Heart right ventricle (tissue), 16 donors: ENCODE measurements at regions not wholly inside any gene's neighbourhood (a gene's known extent, or its start where the extent isn't known, plus 50 kb on each side); places are given as distances from the start of the nearest gene placed in this dataset.

Experiments
- ATAC-seq, 8 donors: fragments of 200-7000 bp; cut with Tn5 transposase; one replicate each; pipeline ENCODE4 v1.9.1; 2020; ENCODE audit warnings: mild to moderate bottlenecking in 8 of 8, moderate library complexity in 8 of 8, moderate number of reproducible peaks in 1 of 8
- DNase-seq, 2 donors: peaks; one replicate each; pipeline ENCODE4 v3.0.0-alpha.2; 2020
- H3K27ac ChIP-seq, 10 donors: fragments of 200-600 bp; sonication (generic) in 2 of 10; one replicate each; pipeline versions ENCODE4 v1.5.0 to v1.8.0; 2020 to 2022; ENCODE audit warnings: mild to moderate bottlenecking in 3 of 10
- H3K27me3 ChIP-seq, 7 donors: fragments of 200-600 bp; one replicate each; pipeline ENCODE4 v1.8.0; 2021 to 2022; ENCODE audit warnings: mild to moderate bottlenecking in 2 of 7
- H3K36me3 ChIP-seq, 9 donors: fragments of 200-600 bp; sonication (generic) in 1 of 9; one replicate each; pipeline versions ENCODE4 v1.5.0 to v1.8.0; 2020 to 2022; ENCODE audit warnings: mild to moderate bottlenecking in 2 of 9
- H3K4me1 ChIP-seq, 9 donors: fragments of 200-600 bp; sonication (generic) in 1 of 9; one replicate each; pipeline versions ENCODE4 v1.5.0 to v1.8.0; 2020 to 2022; ENCODE audit warnings: mild to moderate bottlenecking in 4 of 9
- H3K4me3 ChIP-seq, 10 donors: fragments of 200-600 bp; sonication (generic) in 2 of 10; one replicate each; pipeline versions ENCODE4 v1.5.0 to v1.8.0; 2020 to 2022; ENCODE audit warnings: mild to moderate bottlenecking in 7 of 10, moderate library complexity in 2 of 10
- H3K9me3 ChIP-seq, 11 donors: fragments of 200-600 bp in 10 of 11; sonication (generic) in 2 of 11; one replicate each; pipeline versions ENCODE4 v1.5.0 to v1.8.0; 2013 to 2022; ENCODE audit warnings: mild to moderate bottlenecking in 2 of 11, control low read depth in 1 of 11, moderate library complexity in 1 of 11
- whole genome bisulfite sequencing, 2 donors: extraction: QIAGEN DNeasy Blood & Tissue Kit; methylation state at CpG; one replicate each; pipeline ENCODE4 v1.1.7; 2013; ENCODE audit warnings: inconsistent platforms in 1 of 2; 5-methylcytosine and 5-hydroxymethylcytosine counted together
- intact Hi-C, 10 donors: fragments of 100-400 bp; cut with DNase I; formaldehyde crosslinking; loops; one replicate each; pipeline versions ENCODE4 v1.11.1 to v1.14.2; 2022
- TF ChIP-seq, protein P1 (sequence below), 9 donors: fragments of 200-600 bp; sonication (generic) in 2 of 9; IDR thresholded peaks; one replicate each; pipeline versions ENCODE4 v1.5.0 to v1.8.0; 2021 to 2022; ENCODE audit warnings: antibody characterized with exemption in 9 of 9, mild to moderate bottlenecking in 5 of 9, moderate library complexity in 1 of 9
- donor health status: Arrhythmogenic right ventricular cardiomyopathy.
- donor health status: ischemic (EF 13 %, LVEDD 7.1; RV severe dilation, severe dysfunction).
- donor health status: healthy with polysubstance abuse.
- donor health status: DM: no; HTN: yes; CAD: no.
- donor health status: DM: no; HTN: no; CAD: no.
- donor health status: ischemic (EF 25% LVEDD 6.9; RV normal size, moderate dysfunction).
- donor health status: ischemic (EF 25% LVEDD 5.7; RV mildly dilated, moderate dysfunction).
- donor health status: healthy.
- donor health status: DM: yes; HTN: yes; CAD: no.
- donor health status: Ischemic cardiomyopathy.
- donor health status: ischemic (EF 35%, LVEDD 5.7; RV mildly dilated, moderate dysfunction).
- donor health status: nonischemic (EF 11% LVEDD 7.7; RV severe dilation, severe dysfunction).
- donor health status: DM: yes; HTN: yes; CAD: no.
- donor health status: PGD.
- donor health status: ischemic (EF 29% LVEDD 5.4; RV normal size, mild dysfunction).
- donor health status: nonischemic (EF 23%, LVEDD 6.1; RV moderate dilation, normal function).

DNA sequence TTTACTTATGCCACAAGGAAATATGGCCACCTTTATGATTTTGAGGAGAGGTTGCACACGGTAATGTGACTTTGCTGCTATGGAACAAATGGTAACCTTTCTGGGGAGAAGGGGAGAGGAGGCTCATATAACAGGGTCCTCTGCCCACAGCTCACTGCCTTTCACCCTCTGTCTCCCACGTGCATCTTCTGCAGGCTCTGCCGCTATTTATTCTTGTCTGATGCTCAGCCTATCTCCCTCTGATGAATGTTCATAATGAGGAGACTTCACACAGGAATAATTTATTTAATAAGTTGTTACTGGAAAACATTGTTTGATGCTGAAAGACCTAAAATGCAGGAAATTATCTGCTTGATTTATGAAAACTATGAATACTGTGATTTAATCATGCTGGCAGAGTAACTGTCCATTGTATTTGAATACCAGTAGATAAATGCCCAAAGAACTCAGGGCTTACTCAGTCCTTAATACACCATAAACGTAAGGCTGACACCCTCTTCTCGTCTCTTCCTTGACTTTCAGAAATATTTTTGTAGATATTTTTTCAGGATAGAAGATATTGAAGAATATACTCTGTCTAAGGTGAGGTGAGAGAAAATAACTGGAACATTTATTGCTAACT, 721.1 kb downstream of the QKI start:
- ATAC-seq (no peak), DNase-seq (no peak)
- H3K9me3 ChIP-seq, result peaks cover 0 to 6% (median 0%) of the 10 kb centered on the region in 11 donors
- H3K4me1 ChIP-seq, result no peaks in the 10 kb centered on the region
- TF ChIP-seq, protein P1, sequence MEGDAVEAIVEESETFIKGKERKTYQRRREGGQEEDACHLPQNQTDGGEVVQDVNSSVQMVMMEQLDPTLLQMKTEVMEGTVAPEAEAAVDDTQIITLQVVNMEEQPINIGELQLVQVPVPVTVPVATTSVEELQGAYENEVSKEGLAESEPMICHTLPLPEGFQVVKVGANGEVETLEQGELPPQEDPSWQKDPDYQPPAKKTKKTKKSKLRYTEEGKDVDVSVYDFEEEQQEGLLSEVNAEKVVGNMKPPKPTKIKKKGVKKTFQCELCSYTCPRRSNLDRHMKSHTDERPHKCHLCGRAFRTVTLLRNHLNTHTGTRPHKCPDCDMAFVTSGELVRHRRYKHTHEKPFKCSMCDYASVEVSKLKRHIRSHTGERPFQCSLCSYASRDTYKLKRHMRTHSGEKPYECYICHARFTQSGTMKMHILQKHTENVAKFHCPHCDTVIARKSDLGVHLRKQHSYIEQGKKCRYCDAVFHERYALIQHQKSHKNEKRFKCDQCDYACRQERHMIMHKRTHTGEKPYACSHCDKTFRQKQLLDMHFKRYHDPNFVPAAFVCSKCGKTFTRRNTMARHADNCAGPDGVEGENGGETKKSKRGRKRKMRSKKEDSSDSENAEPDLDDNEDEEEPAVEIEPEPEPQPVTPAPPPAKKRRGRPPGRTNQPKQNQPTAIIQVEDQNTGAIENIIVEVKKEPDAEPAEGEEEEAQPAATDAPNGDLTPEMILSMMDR (IDR thresholded peaks at IDR 0.05), result no peak
- intact Hi-C loops, result no loop called here
- no peak overlapping the region for H3K4me3 ChIP-seq
- 81 to 85% methylated on average over 5 of the region's 5 CpGs for WGBS, 2 donors
- no peaks in the 10 kb centered on the region for H3K27me3 ChIP-seq
- H3K36me3 ChIP-seq, result no peaks in the 10 kb centered on the region
- H3K27ac ChIP-seq, result no peak overlapping the region

GRCh38 chr6:164133095-164133494, 718.6 kb downstream of the QKI start:
- intact Hi-C loops, result no loop called here
- no peaks in the 10 kb centered on the region for H3K27me3 ChIP-seq
- no peak overlapping the region for H3K4me3 ChIP-seq
- DNase-seq (no peak), ATAC-seq (peak in 4 of 8 donors; percentile 61 to 72 (median 69))
- TF ChIP-seq, protein P1 (IDR thresholded peaks at IDR 0.05), result no peak
- H3K36me3 ChIP-seq, result no peaks in the 10 kb centered on the region
- 45 to 56% methylated on average over 2 of the region's 2 CpGs for WGBS, 2 donors
- no peak overlapping the region for H3K27ac ChIP-seq
- H3K4me1 ChIP-seq, result peaks cover 0 to 7% (median 0%) of the 10 kb centered on the region in 9 donors
- peaks cover 0 to 6% (median 0%) of the 10 kb centered on the region in 11 donors for H3K9me3 ChIP-seq

GRCh38 chr6:164130585-164130984, 716.1 kb downstream of the QKI start:
- TF ChIP-seq, protein P1 (IDR thresholded peaks at IDR 0.05), result no peak
- Histone ChIP-seq H3K27ac (no peak overlapping the region), H3K36me3 (no peaks in the 10 kb centered on the region), H3K27me3 (no peaks in the 10 kb centered on the region), H3K4me1 (peaks cover 0 to 7% (median 0%) of the 10 kb centered on the region in 9 donors), H3K9me3 (no peaks in the 10 kb centered on the region), H3K4me3 (no peak overlapping the region)
- intact Hi-C loops, result no loop called here
- DNase-seq, result no peak
- WGBS, 2 donors, result 91 to 96% methylated on average over 2 of the region's 2 CpGs
- no peak for ATAC-seq

GRCh38 chr6:164130151-164130550, 715.6 kb downstream of the QKI start:
- DNase-seq (peak in 1 of 2 donors; percentile 33), ATAC-seq (peak in 4 of 8 donors; percentile 25 to 87 (median 64))
- 90 to 100% methylated on average over 2 of the region's 2 CpGs for WGBS, 2 donors
- TF ChIP-seq, protein P1 (IDR thresholded peaks at IDR 0.05), result no peak
- intact Hi-C loops, result no loop called here
- no peak overlapping the region for H3K27ac ChIP-seq
- peaks cover 0 to 7% (median 0%) of the 10 kb centered on the region in 9 donors for H3K4me1 ChIP-seq
- no peaks in the 10 kb centered on the region for H3K36me3 ChIP-seq
- no peaks in the 10 kb centered on the region for H3K9me3 ChIP-seq
- H3K4me3 ChIP-seq, result no peak overlapping the region
- no peaks in the 10 kb centered on the region for H3K27me3 ChIP-seq
